GM19324 (cell line): ENCODE measurements at regions not wholly inside any gene's neighbourhood (a gene's known extent, or its start where the extent isn't known, plus 50 kb on each side); places are given as distances from the start of the nearest gene placed in this dataset.

Experiments used
- ATAC-seq: cut with Tn5 transposase; IDR thresholded peaks from one replicate; pipeline ENCODE4 v1.9.1; 2021; ENCODE audit warnings: mild to moderate bottlenecking, moderate library complexity; ENCODE audit not compliant: unreplicated experiment, low FRiP score

DNA sequence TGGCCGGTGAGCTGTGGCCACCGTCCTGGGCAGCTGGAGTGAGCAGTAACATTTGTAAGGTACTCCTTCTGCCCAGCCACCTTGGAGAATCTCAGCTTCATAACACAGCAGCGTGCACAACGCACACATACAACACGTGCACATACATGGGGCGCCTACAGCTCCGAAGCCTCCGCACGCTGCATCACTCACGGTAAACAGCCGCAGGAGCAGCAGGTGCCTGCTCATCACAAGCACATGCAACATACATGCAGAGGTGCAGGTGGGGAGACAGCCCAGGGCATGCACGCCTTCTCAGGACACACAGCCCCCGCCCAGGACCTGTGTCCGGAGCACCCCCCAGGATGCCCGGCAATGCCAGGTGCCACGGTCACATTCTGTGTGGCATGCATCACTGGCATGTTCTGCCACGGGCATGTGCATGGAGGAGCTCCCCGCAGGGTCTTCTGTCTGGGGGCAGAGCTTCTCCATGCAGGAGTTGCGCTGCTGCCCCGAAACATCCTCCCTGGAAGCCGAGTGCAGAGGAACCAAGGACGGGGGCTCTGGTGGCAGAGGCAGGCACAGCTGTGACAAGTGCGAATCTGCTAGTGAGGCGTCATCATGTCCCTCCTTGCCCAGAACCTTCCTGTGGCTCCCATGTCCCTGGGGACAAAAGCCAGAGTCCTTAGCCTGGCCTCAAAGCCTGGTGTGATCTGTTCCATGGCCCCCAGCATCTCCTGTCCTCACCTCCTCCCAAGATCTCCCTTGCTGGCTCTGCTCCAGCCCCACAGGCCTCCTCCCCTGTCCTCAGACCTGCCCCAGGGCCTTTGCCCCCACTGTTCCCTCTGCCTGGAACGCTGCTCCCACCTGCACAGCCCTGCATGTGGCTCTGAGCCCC, 184.0 kb upstream of the GSE1 start:
- ATAC-seq, result no peak

DNA sequence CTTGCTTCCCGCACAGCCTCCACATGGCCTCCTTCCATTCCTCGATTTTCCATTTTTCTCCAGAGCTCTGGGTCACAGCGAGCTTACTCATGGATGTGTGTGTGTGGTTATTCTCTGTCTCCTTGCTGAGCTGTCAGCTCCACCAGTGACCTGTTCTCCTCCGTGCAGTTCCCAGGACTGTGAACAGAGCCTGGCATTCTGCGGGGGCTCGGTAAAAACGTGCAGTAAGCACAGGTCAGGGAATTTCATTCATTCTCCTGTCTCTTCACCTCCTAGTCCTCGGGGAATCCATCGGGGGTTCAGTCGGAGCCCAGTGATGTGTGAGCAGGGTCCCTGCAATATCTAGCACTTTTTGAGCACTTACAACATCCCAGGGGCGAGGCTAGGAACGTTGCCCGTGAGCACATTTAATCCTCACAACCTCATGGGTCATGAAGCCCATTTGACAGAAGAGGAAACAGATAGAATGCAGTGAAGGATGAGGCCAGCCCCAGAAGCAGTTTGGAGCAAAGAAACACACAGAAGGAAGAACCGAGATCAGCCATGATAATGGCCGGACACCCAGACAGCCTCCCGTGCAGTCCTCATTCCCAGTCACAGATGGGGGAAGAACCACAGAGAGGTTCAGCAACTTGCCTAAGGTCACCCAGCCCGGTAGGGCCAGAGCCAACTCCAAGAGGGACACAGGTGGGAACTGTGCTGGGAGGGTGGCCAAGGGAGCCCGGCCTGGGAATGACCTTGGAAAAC, 183.2 kb upstream of the GSE1 start:
- no peak for ATAC-seq

DNA sequence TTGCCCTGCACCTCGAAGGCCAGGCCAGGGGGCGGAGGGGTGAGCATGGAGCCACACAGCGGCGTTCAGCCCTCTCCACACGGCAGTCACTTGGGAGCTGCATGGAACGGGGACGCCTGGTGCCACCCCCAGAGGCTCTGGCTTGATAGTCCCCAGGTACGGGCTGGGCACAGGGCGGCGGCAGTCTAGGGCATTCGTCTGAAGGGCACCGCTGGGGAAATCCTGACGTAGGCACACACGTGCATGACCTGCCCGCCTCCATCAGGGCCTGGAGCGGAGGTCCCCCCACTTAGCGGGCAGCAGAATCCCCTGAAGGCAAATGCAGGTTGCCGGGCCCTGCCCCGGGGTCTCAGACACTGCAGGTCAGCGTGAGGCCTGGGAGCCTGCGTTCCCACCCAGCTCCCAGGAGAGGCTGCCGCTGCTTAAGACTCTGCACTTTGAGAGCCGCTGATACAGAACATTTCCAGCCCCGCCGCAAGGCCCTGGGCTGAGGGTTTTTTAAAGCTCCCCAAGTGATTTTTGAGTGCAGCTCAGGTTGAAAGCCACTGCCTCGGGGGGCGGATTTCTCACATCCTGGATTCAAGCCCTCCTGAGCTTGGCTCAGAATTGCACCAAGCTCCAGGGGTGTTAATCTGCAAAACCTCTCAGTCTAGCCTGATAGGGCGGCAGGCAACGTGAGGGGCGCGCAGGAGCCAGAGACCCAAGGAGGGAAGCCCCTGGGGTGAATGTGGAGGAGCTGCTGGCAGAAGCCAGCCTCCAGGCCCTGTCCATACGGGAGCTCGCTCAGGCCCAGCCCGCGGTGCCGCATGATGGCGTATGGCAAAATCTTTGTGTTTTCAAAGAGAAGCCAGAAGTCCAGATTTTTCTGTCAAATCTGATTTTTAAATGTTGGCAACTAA, 182.3 kb upstream of the GSE1 start:
- ATAC-seq, result no peak

DNA sequence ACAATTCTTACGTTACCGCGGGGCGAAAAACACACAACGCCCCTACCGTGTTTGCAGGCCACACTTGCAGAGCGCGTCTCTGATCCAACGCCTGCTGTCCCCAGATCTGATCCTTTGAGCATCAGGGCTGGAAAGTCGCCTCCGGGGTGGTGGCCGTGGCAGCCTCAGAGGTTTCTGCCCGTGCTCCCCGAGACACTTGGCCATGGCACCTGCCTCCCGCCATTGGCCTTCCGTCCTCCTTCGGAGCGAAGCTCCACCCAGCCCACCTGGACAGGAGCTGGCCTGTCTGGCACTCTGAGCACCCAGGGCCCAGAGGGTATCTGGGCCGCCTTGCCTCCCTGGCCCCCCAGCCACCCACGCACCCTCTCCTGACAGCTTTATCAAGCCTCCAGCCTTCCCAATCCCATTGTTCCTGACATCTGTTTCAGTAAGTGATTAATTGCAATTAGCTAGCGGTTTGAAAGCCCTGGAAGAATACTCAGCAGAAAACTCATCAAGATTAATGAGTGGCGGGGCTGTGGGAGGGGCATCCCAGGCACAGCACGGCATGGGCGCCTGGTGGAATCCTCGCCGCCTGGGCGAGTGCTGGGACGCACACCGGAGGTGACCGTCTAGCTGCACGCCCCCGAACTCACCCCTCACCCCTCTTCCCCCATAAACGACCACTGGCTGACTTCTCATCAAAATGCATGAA, 181.5 kb upstream of the GSE1 start:
- no peak for ATAC-seq

DNA sequence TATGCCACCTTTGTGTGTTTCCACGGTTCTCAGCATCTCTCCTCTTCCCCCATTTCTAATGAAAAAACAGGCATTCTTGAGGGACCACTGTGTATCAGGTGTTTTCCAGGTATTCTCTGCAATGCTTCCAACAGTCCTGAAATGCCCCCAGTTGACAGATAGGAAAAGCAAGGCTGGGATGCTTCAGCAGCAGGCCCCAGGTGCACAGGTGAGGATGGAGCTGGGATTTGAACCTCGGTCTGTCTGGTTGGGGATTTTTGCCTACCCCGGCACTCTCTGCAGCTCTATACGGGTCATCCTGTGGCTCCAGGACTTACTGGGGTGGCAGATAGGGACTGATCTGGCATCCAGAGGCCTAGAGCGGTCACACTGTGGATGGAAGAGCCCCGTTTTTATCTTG, 180.5 kb upstream of the GSE1 start:
- no peak for ATAC-seq

DNA sequence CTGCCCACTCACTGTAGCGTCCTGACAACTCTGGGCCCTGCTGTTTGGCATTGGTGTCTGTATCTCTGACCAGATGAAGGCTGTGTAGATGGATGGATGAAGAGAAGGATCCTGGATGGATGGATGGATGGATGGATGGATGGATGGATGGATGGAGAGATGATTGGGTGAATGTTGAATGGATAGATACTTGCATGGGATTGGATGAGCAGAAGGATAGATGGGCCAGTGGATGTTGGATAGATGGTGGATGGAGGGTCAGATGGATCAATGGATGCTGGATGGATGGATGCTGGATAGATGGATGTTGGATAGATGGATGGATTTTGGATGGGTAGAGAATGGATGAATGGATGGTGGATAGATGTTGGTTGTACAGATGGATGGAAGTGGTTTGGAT, 179.6 kb upstream of the GSE1 start:
- ATAC-seq, result no peak

DNA sequence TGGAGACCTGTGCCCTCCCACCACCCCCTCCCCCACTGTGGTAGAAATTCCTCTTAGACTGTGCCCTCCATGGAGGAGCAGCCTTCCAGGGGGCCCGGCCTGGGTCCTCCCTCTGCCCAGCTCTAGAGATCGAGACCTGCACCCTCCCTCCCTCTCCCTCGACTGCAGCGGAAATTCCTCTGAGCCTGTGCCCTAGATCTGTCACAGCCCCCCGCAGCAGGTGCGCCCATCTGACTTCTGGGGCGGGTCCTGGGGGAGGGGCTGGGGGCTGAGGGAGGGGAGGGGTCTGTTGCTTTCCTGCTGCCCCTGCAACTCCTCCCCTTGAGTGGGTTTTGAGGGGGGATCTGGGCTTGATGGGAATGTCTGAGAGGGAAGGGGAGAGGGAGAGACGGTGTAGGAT, 177.8 kb upstream of the GSE1 start:
- ATAC-seq, result no peak

DNA sequence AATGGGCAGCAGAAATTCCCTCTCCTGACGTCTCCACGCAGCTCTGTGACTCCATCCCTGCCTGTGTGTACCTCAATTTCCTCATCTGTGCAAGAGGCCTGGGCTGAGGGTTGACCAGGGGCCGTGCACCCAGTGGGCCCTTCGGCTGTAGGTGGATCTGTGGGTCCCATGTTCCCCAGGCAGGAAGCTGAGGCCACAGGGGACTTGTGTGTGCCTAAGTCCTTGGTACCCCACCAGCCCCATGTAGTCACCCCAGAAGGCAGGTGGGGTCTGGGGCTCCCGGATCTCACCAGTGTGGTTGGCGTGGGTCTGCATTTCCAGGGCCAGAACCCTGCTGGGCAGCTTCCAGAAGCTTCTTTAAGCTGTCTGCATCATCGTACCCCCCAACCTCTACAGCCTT, 177.4 kb upstream of the GSE1 start:
- ATAC-seq, result no peak

DNA sequence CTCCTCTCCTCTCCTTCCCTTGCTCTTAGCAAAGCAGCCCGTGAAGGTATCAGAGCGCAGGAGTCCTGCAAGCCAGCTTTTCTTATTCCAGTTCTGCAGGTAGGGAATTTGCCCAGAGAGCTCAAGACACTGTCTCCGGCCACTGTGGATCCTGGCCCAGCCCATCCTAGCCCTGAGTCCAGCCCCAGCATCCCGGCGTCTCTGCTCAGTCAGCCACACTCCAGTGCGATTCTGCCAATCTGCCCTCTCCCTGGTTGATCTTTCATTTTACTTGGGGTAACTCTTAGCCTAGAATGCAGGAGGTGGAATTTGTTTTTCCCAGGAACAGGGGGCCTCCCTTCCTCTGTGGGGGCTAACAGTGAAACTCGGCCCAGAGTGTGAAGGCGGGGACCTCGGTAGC, 176.9 kb upstream of the GSE1 start:
- ATAC-seq, result no peak

DNA sequence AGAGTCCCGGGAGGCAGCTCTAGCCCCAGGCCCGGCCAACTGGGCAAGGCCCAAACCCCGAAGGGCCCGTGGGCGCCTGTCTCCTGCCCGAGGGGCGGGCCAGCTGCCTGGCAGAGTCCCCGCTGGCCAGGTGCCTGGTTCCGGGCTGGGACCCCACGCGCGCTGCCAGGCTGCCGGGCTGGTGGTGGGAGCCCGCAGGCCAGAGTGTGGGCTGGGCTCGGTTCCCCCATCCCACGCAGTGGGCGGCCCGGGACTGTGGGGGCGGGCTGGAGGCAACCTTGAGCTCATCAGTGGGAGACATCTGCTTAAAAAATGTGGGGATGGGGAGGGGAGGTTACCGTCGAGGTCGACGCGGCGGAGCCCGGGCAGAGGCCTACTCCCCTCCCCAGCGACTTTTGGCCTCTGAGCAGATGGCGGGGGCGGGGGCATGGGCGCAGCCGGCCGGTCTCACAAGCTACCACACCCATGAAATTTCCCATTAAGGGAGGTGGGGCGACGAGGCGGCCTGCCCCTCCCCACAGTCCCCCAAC, 176.4 kb upstream of the GSE1 start:
- no peak for ATAC-seq

DNA sequence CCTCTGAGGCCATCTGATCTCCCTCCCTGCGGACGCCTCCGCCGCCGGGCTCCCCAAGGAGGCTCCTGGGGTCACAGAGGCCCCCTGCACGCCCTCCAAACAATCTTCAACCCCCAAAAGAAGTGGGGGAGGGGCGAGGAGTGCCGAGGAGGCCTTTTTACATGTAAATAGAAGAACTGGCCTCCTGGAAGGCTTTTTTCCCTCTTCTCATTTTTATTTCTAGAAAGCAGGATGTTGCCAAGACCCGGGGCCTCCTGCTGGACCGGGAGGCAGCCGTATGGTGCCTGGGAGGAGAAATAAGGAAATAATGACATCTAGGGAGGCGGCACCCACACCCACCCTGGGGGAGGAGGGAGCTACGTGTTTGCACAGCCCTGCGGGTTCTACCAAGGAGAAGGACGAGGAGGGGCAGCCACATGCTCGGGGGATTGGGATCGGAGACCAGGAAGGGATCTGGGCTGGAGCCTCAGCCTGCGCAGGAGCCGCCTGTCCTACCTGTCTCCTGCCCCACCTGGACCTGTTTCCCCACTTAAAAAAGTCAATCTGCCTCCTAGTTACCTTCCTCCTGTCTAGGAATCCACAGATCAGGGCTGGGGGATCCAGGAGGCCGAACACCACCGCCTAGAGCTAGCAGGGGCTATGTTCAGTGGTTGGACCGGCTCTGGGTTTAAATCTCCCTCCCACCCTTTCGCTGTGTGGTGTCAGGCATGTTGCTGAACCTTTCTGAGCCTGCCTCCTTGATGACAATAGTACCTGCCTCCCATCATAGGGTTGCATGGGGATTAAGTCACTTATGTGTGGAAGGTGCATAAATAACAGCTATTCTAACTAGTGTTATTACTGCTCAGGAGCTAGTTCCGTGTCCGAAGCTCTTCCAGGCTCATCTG, 175.7 kb upstream of the GSE1 start:
- no peak for ATAC-seq

DNA sequence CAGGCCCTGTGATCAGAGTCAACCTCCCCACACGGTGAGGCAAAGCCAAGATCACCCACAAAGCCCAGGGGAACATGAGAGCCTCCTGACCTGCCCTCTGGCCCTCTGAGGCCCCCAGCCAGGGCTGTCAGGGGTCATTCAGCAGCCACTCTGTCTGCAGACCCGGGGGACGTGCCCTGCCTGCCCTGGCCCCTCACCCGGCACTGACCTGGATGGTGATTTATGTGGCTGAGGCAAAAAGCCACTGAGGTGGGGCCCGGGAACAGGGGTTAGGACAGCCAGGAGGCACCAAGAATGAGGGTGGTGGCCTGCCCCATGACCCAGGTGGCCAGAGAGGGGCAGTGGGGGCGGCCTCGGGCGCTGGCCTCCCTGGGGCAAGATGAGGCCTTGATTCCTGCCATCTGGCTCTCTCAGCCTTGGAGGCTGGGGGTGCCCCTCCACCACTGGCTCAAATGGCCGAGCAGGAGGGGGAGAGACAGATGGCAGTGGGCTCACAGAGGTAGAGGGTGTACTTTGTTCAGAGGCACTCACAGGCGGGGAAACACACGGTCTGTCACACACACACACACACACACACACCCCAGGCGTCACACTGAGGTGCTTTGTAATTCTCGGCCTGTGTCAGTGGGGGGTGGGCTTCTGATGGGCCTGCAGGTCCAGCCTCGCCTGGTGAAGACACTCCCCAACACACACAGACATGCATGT, 174.0 kb upstream of the GSE1 start:
- no peak for ATAC-seq

DNA sequence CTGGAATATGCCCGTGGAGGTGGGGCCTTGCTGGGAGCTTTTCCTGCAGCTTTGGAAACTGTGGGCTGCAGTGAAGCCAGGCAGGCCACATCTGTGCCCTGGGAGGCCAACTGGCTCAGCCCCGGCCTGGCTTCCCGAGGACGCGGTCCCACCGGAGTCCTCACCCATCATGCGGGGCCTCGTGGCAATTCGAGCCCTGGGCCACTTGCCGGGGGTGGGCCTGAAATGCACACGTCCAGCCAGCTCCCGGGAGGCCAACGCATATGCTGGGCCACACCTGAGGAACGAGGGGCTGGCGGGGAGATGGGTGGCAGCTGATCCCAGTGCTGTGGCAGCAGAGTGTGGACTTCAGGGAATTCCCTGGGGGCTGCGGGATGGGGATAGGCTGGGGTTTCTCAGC, 172.4 kb upstream of the GSE1 start:
- no peak for ATAC-seq

DNA sequence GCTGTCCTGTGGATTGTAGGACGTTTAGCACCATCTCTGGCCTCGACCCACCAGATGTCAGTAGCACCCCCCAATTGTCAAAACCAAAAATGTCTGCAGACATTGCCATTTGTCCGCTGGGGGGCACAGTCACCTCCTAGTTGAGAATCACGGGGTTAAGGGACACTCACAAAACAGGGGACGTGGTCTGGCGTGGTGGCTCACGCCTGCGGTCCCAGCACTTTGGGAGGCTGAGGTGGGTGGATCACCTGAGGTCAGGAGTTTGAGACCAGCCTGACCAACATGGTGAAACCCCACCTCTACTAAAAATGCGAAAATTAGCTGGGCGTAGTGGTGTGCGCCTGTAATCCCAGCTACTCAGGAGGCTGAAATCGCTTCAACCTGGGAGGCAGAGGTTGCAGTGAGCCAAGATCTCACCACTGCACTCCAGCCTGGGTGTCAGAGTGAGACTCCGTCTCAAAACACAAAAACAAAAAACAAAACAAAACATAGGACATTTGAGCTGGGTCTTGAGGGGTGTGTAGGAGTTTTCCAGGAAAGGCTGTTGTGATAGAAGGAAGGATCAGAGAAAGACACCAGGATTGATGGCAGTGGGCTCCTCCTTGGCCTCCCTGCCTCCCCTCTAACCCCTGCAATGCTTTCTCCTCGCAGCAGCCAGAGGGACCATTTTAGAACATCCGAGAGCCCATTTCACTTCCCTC, 171.8 kb upstream of the GSE1 start:
- no peak for ATAC-seq

DNA sequence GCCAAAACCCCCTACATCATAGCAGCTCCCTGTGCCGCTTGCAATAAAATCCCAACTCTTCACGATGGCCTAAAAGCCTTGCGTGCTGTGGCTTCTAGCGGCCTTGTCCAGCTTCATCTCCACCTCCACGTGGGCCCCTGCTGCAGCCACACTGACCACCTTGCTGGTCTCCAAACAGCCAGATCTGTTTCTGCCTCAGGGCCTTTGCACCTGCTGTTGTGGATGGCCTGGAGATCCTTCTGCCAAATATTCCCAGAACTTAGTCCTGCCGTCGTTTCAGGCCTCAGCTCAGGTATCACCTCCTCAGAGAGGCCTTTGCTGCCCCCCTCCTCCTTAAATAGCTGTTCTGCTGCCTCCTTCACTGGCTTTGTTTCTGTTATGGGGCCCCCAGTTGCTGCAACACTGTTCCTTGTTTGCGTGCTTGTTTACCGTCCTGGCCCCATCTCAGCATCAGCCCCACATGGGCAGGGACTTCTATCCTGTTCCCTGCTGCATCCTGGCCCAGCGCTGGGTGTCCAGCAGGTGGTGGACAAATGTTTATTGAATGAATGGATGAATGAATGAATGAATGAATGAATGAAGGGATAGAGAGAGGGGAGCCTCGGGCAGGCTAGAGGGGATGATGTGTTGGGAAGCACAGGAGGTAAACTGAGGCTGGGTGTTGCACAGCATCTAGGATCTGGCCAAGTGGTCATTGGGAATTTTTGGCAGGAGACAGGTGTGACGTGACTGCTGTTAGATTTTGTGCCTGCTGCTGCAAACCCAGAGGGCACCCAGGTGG, 171.0 kb upstream of the GSE1 start:
- ATAC-seq, result no peak

DNA sequence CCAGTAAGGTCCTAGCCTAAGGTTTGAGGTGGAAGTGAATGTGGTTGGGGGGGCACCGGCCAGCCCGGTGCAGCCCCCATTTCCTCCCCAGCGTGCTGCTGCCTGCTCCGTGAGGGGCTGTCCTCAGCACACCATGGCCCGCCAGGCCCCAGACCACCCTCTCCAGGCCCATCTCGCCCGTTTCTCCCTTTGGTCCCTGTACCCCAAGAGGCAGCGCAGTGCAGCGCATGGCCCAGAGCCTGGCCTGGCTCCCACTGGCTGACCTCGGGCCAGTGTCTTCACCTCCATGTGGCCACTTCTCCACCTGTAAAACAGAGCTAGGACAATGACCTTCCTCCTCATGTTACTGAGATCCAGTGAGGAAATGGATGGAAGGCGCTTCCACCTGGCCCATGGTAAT, 170.0 kb upstream of the GSE1 start:
- ATAC-seq, result no peak

DNA sequence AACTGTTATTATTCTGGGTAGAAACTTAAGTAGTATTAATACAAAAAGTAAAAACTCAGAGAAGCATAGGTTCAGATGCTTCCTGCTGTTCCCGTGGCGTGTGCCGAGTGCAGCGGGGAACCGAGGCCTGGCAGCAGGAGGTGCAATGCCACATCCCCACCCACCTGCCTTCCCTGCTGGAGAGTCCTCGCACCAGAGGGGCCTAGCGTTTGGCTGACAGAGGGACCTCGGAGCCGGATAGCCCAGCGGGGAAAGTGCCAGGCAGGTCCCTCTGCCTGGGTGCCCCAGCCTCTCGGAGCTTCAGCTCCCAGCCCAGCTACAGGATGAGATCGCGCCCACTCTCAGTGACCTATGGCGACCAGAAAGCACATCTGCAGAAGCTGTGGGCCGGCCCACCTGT, 169.6 kb upstream of the GSE1 start:
- no peak for ATAC-seq
